Ishikawa (cell line): ENCODE measurements at regions not wholly inside any gene's neighbourhood (a gene's known extent, or its start where the extent isn't known, plus 50 kb on each side); places are given as distances from the start of the nearest gene placed in this dataset.

Experiments
- CEBPB ChIP-seq: IDR thresholded peaks from 2 replicates; pipeline ENCODE4 v1.6.1; 2012
- CREB1 ChIP-seq: IDR thresholded peaks from 2 replicates; pipeline ENCODE4 v1.6.1; 2012; ENCODE audit warnings: low read depth
- EGR1 ChIP-seq: IDR thresholded peaks from 2 replicates; pipeline ENCODE4 v1.6.1; 2012
- EP300 ChIP-seq: IDR thresholded peaks from 2 replicates; pipeline ENCODE4 v1.6.1; 2012; ENCODE audit warnings: borderline replicate concordance
- FOXM1 ChIP-seq: IDR thresholded peaks from 2 replicates; pipeline ENCODE4 v1.6.1; 2012; ENCODE audit warnings: low read depth, borderline replicate concordance
- NFIC ChIP-seq: IDR thresholded peaks from 2 replicates; pipeline ENCODE4 v1.6.1; 2012
- RAD21 ChIP-seq: IDR thresholded peaks from 2 replicates; pipeline ENCODE4 v1.6.1; 2012; ENCODE audit warnings: low read depth
- TAF1 ChIP-seq: IDR thresholded peaks from 2 replicates; pipeline ENCODE4 v1.6.1; 2012; ENCODE audit warnings: low read depth, mild to moderate bottlenecking
- TCF12 ChIP-seq: IDR thresholded peaks from 2 replicates; pipeline ENCODE4 v1.6.1; 2012; ENCODE audit warnings: low read depth
- TEAD4 ChIP-seq: IDR thresholded peaks from 2 replicates; pipeline ENCODE4 v1.6.1; 2012
- YY1 ChIP-seq: IDR thresholded peaks from 2 replicates; pipeline ENCODE4 v1.6.1; 2012; ENCODE audit warnings: low read depth
- ZBTB7A ChIP-seq: IDR thresholded peaks from 2 replicates; pipeline ENCODE4 v1.6.1; 2012; ENCODE audit warnings: low read depth
- TF ChIP-seq, protein P1 (sequence below): IDR thresholded peaks from 2 replicates; pipeline ENCODE4 v1.6.1; 2012
- TF ChIP-seq, protein P2 (sequence below): IDR thresholded peaks from 2 replicates; pipeline ENCODE4 v1.6.1; 2012; ENCODE audit warnings: low read depth, mild to moderate bottlenecking
- TF ChIP-seq, protein P3 (sequence below): IDR thresholded peaks from 2 replicates; pipeline ENCODE4 v1.6.1; 2012

DNA sequence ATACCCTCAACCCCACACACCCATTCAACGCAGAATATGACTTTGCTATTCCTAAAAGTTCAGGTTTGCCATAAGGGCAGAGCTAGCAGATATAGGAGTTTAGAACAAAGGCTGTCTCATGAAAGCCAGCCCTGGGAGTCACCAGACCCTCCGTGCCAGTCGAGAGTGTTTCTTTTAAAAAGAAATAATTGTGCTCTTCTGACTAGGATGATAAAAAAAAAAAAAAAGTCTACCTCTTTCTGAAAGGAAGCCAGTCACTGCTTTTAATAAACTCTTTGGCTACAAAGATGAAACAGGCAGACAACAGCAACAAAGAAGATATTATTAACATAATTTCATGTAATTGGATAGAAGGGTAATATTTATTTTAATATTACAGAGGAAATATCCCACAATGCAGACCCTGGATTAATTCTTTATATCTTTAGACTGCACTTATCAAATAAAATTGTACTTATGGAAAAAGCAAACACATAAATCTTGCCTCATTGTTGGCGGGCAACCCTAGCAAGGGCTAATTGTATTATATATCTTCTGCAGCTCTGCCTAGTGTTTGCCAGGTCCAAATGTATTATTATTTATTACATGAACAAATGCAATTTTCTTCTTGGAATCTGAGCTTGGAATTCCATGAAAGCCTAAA, 277.5 kb upstream of the DYNLRB2 start:
- no peak for TF ChIP-seq NFIC
- TF ChIP-seq EP300 = no peak
- TF ChIP-seq, protein P1, sequence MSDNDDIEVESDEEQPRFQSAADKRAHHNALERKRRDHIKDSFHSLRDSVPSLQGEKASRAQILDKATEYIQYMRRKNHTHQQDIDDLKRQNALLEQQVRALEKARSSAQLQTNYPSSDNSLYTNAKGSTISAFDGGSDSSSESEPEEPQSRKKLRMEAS = no peak
- no peak for TF ChIP-seq TAF1
- TF ChIP-seq RAD21 = no peak
- TF ChIP-seq ZBTB7A = no peak
- no peak for TF ChIP-seq CREB1
- TF ChIP-seq YY1 = no peak
- TF ChIP-seq FOXM1 = no peak
- TF ChIP-seq TEAD4 = no peak
- no peak for TF ChIP-seq CEBPB
- TF ChIP-seq EGR1 = no peak
- TF ChIP-seq, protein P2, sequence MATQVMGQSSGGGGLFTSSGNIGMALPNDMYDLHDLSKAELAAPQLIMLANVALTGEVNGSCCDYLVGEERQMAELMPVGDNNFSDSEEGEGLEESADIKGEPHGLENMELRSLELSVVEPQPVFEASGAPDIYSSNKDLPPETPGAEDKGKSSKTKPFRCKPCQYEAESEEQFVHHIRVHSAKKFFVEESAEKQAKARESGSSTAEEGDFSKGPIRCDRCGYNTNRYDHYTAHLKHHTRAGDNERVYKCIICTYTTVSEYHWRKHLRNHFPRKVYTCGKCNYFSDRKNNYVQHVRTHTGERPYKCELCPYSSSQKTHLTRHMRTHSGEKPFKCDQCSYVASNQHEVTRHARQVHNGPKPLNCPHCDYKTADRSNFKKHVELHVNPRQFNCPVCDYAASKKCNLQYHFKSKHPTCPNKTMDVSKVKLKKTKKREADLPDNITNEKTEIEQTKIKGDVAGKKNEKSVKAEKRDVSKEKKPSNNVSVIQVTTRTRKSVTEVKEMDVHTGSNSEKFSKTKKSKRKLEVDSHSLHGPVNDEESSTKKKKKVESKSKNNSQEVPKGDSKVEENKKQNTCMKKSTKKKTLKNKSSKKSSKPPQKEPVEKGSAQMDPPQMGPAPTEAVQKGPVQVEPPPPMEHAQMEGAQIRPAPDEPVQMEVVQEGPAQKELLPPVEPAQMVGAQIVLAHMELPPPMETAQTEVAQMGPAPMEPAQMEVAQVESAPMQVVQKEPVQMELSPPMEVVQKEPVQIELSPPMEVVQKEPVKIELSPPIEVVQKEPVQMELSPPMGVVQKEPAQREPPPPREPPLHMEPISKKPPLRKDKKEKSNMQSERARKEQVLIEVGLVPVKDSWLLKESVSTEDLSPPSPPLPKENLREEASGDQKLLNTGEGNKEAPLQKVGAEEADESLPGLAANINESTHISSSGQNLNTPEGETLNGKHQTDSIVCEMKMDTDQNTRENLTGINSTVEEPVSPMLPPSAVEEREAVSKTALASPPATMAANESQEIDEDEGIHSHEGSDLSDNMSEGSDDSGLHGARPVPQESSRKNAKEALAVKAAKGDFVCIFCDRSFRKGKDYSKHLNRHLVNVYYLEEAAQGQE = no peak
- TF ChIP-seq, protein P3, sequence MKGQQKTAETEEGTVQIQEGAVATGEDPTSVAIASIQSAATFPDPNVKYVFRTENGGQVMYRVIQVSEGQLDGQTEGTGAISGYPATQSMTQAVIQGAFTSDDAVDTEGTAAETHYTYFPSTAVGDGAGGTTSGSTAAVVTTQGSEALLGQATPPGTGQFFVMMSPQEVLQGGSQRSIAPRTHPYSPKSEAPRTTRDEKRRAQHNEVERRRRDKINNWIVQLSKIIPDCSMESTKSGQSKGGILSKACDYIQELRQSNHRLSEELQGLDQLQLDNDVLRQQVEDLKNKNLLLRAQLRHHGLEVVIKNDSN = no peak
- TF ChIP-seq TCF12 = no peak

DNA sequence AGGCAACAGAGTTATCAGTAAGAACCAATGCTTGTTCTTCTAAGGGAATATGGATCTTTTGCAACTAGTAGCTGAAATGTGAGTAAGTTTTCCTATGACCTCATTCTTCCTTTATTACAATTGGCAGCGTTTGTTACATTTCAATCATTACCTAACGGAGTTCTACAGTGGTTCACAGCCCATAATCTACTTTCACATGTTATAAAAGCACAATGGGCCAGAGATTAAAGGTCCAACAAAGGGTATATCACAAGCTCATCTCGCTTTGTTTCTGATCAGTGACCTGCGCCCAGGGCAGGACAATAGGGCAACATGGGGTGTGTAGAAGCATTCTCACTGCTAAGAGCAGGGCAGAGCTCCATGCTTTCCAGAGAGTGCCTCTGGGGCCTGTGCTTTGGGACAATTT, 279.9 kb upstream of the DYNLRB2 start:
- no peak for TF ChIP-seq NFIC
- TF ChIP-seq TEAD4 = no peak
- no peak for TF ChIP-seq TCF12
- no peak for TF ChIP-seq FOXM1
- TF ChIP-seq CREB1 = no peak
- TF ChIP-seq EGR1 = no peak
- TF ChIP-seq TAF1 = no peak
- TF ChIP-seq, protein P2 = no peak
- TF ChIP-seq EP300 = no peak
- TF ChIP-seq YY1 = no peak
- TF ChIP-seq RAD21 = no peak
- TF ChIP-seq, protein P1 = no peak
- TF ChIP-seq ZBTB7A = no peak
- TF ChIP-seq CEBPB = no peak
- TF ChIP-seq, protein P3 = no peak

DNA sequence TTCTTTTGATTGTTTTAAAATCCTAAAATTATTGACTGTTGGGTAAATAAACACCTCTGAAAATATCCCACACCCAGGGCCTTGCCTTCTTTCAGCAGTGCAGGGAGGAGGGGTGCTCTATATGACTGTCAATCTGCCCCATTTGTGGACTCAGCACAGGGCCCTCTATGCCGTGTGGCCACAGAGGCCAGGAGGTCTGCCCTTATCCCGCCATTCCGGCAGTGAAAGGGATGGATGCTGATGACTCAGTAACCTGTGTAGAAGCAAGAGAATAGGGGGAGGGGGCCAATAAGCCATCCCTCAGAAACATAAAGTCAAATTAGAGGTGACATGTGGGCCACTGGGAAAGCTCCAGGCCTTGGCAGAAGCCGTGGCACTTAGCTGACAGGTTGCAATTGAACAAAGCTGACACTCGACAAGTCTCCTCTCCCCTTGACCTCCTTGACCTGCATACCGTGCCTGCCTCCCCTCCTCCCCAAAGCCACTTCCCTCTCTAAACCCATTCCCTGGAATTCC, 281.4 kb upstream of the DYNLRB2 start:
- TF ChIP-seq TCF12 = no peak
- TF ChIP-seq, protein P1 = no peak
- TF ChIP-seq RAD21 = no peak
- no peak for TF ChIP-seq FOXM1
- no peak for TF ChIP-seq TEAD4

DNA sequence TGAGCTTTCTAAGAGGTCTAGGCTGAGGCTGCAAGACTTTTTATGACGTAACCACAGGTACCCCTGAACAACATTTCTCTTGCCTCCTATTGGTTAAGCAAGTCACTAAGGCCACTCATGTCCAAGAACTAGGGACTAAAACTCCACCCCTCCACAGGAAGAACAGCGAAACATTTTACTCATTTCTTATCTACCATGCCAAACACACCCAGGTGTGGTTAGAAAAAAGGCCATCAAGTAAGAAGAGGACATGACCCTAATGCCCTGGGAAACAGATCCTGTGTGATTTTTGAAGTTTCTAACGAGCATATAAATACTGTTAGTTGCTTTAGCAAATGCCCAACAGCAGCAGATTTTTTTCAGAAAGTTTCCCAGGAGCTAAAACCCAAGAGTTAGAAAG, 282.4 kb upstream of the DYNLRB2 start:
- TF ChIP-seq CEBPB (no peak), FOXM1 (no peak), RAD21 (no peak), EP300 (no peak), NFIC (no peak), EGR1 (no peak), TCF12 (no peak)
- TF ChIP-seq, protein P3 = no peak
- TF ChIP-seq, protein P2 = no peak
- TF ChIP-seq, protein P1 = no peak
